ENCODE measurements at regions not wholly inside any gene's neighbourhood (a gene's known extent, or its start where the extent isn't known, plus 50 kb on each side); places are given as distances from the start of the nearest gene placed in this dataset.

GRCh38 chr6:40715570-40716403 is 128.6 kb upstream of the LRFN2 start (continued):
- TF ChIP-seq MEIS2 (IDR thresholded peaks at IDR 0.05; ENCODE audit: partially characterized antibody): peak; percentile 88
- peak; percentile 93 for TF ChIP-seq ZNF766 (CRISPR knock-in tag; conservative IDR thresholded peaks at IDR 0.05)
- peak; percentile 72; the same call in 1 of the 2 replicates for TF ChIP-seq TRIM28 (IDR thresholded peaks at IDR 0.05)
- TF ChIP-seq EHMT2 (IDR thresholded peaks at IDR 0.05): peak; percentile 55; the same call in 1 of the 2 replicates
- TF ChIP-seq ZNF586 (CRISPR knock-in tag; conservative IDR thresholded peaks at IDR 0.05): no peak
- TF ChIP-seq BCLAF1 (IDR thresholded peaks at IDR 0.05; ENCODE audit: borderline replicate concordance in 1 of 2, control insufficient read depth in 1 of 2, low read depth in 2 of 2, low read length in 1 of 2): no peak
- TF ChIP-seq ZSCAN32 (CRISPR knock-in tag; IDR thresholded peaks at IDR 0.05): no peak
- peak; percentile 82 for TF ChIP-seq ZKSCAN1 (IDR thresholded peaks at IDR 0.05; ENCODE audit: low read depth, low read length)
- peak; percentile 77; the same call in 1 of the 2 replicates for TF ChIP-seq RNF2 (IDR thresholded peaks at IDR 0.05)
- peak; percentile 59 to 61; a peak in 2 of 4 replicates for TF ChIP-seq FOXK2 (conservative IDR thresholded peaks at IDR 0.05 in 1 of 2, IDR thresholded peaks at IDR 0.05 in 1 of 2; ENCODE audit: low read depth in 2 of 2)
- TF ChIP-seq GTF2E2 (tag; IDR thresholded peaks at IDR 0.05): no peak
- TF ChIP-seq HDAC8 (tag; IDR thresholded peaks at IDR 0.05): no peak
- TF ChIP-seq MTA1 (IDR thresholded peaks at IDR 0.05; ENCODE audit: borderline replicate concordance): peak; percentile 72; the same call in 1 of the 2 replicates
- peak; percentile 71; the same call in 1 of the 2 replicates for TF ChIP-seq MBD2 (IDR thresholded peaks at IDR 0.05; ENCODE audit: borderline replicate concordance, low read depth)
- TF ChIP-seq ZBTB12 (CRISPR knock-in tag; IDR thresholded peaks at IDR 0.05): no peak; the same call in 1 of the 2 replicates
- peak; percentile 82 for TF ChIP-seq ZBTB9 (CRISPR knock-in tag; IDR thresholded peaks at IDR 0.05)
- TF ChIP-seq HLTF (IDR thresholded peaks at IDR 0.05): peak; percentile 86; the same call in 1 of the 2 replicates
- no peak for TF ChIP-seq GTF2F1 (IDR thresholded peaks at IDR 0.05; ENCODE audit: low read depth, low read length)
- 0 out of 2 replicates have a peak, but pooled peaks have one; percentile 47 for TF ChIP-seq ETS1 (conservative IDR thresholded peaks at IDR 0.05; ENCODE audit: control insufficient read depth, low read depth, low read length)
- TF ChIP-seq ETS2 (tag; IDR thresholded peaks at IDR 0.05; ENCODE audit: borderline replicate concordance, poor library complexity, severe bottlenecking): no peak
- 0 out of 2 replicates have a peak, but pooled peaks have one; percentile 40 for TF ChIP-seq JUN (IDR thresholded peaks at IDR 0.05; ENCODE audit: borderline replicate concordance, low read depth, low read length)
- TF ChIP-seq JUN (CRISPR knock-in tag; IDR thresholded peaks at IDR 0.05; ENCODE audit: borderline replicate concordance): no peak
